Amniotic stem cell (primary cell): ENCODE measurements at regions not wholly inside any gene's neighbourhood (a gene's known extent, or its start where the extent isn't known, plus 50 kb on each side); places are given as distances from the start of the nearest gene placed in this dataset.

Experiments used
- DNase-seq: peaks from one replicate; lab custom pipeline; 2025; lab: John Stamatoyannopoulos, UW

GRCh38 chr2:22600156-22600555, 784.8 kb upstream of the KLHL29 start:
- DNase-seq = no peak

DNA sequence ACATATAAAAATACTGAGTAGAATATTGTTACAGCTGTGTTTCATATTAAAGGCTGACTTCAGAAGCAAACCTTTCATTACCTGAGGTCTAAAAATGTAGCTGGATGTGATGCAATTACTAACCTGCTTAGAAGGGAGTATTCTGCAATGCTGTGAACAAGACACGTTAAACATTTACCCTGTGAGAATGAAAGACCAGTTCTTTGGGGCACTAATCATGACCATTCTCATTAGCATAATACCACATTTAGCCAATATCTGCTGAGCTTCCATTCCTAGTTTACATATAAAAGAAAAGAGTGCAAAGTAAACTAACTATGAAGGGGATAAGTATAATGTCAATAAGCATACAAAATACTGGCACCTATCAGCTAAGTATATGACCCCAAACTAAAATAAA, 784.0 kb upstream of the KLHL29 start:
- no peak for DNase-seq

GRCh38 chr2:22604136-22604535, 780.8 kb upstream of the KLHL29 start:
- no peak for DNase-seq

GRCh38 chr2:22616031-22616430, 768.9 kb upstream of the KLHL29 start:
- DNase-seq = no peak

DNA sequence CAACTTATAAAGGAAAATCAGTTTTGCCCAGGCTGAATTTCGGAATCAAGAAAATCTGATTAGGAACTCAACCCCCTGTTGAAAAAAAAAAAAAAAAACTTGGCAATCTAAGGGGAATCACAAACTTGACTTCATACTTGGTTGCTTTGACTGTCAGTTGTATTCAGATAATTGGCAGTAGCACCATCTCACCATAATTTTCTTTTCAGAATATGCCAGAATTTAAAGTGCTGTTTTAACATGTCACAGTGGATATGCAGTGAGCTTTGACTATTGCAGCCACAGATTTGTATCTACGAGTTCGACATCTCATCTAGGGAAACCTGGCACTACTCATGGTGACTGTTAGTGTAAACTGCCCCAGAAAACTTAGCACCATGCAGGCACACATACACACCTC, 761.4 kb upstream of the KLHL29 start:
- no peak for DNase-seq

DNA sequence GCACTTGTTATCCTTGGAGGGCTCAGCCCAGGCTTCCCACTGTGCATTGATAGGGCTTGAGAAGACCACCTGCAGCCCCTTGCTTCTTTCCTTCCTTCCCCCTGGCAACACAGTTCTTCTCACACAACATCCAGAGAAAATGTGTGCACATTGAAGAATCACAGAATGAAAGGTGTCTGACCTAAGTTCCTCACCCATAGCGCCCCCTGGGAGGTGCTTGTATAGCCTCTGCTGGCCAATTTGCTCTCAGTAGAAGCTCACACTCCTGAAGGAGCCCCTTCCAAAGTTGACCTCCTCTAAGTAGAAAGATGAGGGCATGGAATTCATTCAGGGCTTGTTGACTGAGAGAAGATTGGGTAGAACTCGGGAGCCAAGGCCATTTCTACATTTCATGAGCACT, 758.4 kb upstream of the KLHL29 start:
- DNase-seq = no peak

GRCh38 chr2:22628221-22628620, 756.8 kb upstream of the KLHL29 start:
- no peak for DNase-seq

DNA sequence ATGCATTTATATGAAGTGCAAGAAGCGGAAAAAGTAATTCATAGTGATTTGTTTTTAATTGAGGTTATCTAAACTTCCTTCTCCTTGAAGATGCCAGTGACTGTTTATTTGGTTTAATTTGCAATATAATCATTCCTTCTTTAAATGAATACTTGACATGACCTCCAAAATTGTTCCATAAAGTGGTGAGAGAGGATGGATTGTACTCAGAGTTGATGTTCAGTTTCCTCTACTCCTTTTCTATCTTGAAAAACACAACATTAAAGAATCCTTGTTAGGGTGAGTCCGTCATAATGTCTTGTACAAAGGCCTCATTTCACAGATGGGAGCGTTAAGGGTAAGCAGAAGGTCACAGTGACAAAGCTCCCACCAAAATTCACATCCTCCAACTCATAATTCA, 756.1 kb upstream of the KLHL29 start:
- no peak for DNase-seq

DNA sequence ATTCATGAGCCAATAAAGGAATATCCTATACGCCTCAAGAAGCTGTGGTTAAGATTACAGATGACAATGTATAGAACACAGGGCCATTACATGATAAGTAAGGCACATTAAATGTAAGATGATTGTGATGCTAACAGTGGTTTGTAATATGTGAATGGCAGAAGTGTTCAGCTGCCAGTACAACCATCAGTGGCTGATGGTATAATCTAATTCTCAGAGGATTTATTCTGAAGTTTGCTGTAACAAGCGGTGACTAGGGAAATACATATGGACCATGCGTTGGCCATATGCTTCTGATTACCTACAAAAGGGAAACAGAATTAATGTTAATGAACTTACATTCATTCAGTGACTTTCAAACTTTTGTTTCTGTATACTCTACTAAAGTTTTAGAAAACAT, 750.8 kb upstream of the KLHL29 start:
- no peak for DNase-seq

- no peak for DNase-seq
These were observed 728.6 kb upstream of the KLHL29 start for GRCh38 chr2:22656426-22656825.

GRCh38 chr2:22673529-22673928, 711.5 kb upstream of the KLHL29 start:
- no peak for DNase-seq

DNA sequence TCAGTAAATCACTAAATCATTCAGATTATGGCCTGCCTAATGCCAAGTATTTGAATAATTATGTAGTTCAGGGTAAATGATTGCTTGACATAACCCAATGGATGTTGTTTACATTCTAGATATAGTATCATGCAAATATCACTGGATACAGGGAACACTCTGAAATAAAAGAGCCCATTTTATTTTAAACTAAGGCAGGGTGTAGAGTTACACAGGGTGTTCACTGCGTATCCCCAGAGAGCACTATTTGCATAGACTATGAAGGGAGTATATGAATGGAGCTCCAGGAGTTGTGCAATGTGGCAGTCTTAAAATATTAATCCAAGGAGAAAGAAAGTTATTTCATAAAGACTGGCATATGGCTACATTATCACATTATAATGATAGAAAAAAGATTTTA, 701.1 kb upstream of the KLHL29 start:
- no peak for DNase-seq

- DNase-seq = no peak
These were observed 694.9 kb upstream of the KLHL29 start for GRCh38 chr2:22690096-22690495.

- no peak for DNase-seq
These were observed 693.3 kb upstream of the KLHL29 start for GRCh38 chr2:22691666-22692065.

DNA sequence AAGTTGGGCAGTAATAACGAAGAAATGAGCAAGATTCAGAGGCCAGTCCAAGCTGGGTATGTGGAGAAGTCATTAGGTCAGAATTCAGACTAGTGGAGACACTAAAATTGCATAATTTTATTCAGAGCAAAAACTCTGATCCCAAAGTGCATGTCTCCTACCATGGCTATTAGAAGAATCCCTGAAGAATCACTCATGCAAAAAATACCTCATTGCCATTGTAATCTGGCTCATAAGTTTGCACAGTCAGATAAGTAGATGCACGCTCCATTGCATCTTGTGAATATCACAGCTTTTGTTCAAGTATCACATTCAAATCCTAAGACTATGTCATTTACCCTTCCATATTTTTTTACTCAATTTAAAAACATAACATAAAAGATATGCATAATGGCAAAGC, 692.2 kb upstream of the KLHL29 start:
- no peak for DNase-seq

- no peak for DNase-seq
These were observed 690.7 kb upstream of the KLHL29 start for GRCh38 chr2:22694300-22694699.

DNA sequence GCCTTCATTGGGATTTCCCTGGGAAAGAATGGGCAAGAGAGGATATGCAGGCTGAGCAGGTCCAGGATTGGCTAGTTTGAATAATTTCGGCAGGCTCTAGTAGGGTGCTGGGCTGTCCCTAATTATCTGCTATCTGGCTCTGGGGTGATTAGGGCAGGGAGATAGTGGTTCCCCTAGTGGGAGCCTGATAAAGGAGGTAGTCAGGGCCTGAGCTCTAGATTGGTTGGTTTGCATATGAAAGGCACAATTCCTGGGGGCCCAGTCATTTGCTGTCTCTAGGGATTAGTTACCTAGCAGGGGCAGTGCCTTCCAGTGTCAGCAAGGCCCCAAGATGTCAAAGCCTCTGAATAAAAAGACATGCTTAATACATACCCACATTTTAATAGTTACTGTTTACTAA, 690.1 kb upstream of the KLHL29 start:
- no peak for DNase-seq

DNA sequence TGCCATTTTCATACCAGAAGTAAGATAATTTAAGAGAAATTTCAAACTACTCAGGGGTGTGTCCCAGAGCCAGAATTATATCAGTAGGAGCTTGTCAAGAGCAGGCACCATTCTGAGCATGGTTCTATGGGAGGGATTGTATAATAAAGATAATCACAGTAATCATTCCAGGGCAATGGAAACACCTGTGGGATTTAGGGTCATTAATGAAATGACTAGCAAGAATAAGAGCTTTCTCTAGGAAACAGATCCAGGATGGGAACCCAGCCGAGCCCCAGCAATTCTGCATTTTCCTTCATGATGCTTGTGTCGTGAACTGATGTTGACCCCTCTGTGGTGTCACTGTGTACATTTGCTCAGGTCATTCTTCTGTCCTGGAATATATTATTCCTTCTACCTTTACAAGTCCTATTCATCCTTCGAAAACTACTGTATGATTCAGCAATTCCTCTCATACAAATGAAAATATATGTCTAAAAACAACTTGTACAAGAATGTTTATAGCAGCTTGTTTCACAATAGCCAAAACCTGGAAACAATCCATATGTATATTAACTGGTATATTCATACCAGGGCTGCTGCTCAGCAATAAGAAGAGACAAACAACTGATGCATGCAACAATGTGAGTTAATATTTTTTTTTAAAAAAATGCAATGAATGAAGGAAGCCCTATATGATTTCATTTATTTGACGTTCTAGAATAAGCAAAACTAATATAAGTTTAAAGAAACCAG, 687.8 kb upstream of the KLHL29 start:
- no peak for DNase-seq

GRCh38 chr2:22701561-22702160, 683.3 kb upstream of the KLHL29 start:
- DNase-seq = no peak

DNA sequence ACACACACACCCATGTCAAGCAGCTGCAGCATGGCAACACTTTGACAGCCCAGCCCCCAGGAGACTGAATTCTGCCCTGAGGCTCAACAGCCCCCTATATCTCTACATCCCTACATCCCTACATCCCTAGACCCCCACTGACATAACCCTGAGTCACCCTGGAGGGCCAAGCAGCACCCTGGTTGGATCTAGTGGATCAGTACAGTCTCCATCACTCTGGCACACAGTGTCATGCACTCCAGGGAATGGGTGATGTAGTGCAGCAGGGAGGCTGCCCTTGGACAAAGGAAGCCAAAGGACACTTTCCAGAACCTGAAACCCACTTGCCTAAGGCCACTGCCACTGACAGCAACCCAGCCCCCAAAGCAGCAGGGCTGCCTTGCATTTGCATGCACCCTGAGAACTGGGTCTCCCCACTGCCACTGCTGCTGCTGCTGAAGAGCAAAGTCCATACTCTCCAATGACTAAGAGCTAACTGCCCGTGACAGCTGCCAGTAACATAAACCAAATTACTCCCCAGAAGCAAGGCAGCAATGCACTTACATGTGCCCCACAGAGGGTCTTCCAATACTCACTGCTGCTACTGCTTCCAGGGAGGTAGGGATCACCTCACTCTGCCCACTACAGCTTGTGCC, 681.6 kb upstream of the KLHL29 start:
- DNase-seq = no peak

DNA sequence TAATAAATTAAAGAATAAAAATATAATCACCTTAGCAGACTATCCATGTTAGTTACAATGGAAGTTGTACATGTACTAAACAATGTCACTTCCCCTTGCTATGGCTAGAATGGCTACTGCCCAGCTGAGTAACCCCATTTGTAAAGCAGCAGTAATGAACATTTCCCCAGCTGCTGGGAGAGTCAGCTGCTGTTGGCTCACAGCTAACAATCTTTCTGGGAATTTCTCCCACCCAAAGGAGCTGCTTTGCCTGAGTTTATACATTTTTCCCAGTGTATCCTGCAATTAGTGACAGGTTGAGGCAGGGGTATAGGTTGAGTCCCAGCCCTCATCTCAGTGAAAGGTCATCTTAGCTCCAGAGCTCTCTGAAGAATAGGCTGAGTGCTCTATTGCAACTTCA, 665.6 kb upstream of the KLHL29 start:
- no peak for DNase-seq

GRCh38 chr2:22729466-22729865, 655.5 kb upstream of the KLHL29 start:
- no peak for DNase-seq

DNA sequence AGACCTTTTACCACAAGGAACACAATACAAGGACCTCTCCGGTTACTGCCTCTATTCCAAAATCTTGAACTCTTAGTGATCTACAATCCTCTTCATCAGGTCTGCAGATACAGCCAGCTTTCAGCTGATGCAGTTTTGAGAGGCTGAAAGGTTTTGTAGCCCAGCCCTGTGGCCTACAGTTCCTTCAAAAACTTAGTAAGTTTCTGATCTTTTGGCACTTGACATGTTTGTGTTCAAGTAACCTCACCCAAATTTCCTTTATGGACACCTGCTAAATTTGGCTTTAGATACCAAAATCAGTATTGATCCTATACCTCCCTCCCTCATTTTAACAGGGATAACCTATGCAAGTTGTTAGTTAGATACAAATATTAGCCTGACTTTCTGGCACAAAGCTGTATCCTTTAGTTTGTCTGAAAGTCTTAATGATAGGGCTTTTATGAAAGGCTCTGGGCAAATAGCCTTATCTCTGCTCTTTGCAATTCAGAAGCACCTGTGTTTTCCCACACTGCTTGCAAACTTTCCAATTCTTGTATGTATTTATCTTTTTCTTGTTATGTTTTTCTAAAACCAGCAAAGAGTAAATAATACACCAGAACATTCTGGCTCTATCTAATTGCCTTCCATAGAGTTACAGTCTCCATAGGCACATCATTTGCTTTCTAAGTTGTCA, 650.5 kb upstream of the KLHL29 start:
- DNase-seq = no peak
